Stimulated activated CD4-positive, alpha-beta T cell treated with anti-CD3 and anti-CD28 coated beads, Interleukin-2, amount 100 ng/mL, for 24 hours (primary cell): ENCODE measurements at regions not wholly inside any gene's neighbourhood (a gene's known extent, or its start where the extent isn't known, plus 50 kb on each side); places are given as distances from the start of the nearest gene placed in this dataset.
"Not testable (repeated sequence)": the region's sequence is repeated elsewhere in the genome, so short reads cannot be mapped to it uniquely, and the experiment has no call there.

Experiments used
- DNase-seq, 2 donors: peaks; one replicate each; pipeline ENCODE4 v3.0.0-alpha.2; 2020

DNA sequence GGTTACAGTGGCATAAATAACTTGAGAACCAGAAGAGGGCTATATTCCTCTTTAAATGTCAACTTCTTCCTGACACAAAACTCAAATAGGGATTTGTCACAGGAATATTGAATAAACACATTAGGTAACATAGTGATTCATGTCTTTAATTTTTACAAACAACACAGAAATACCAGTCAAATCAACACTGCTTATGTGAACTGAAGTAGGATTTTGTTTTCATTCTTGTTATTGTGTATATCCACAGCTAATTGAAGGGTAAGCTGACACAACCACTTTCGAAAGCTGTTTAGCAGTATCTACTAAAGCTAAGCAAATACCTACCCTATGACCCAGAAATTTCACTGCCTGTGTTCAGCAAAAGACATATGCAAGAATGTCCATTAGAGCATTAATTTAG lies 120.4 kb upstream of the EOLA2 start:
- no peak for DNase-seq

DNA sequence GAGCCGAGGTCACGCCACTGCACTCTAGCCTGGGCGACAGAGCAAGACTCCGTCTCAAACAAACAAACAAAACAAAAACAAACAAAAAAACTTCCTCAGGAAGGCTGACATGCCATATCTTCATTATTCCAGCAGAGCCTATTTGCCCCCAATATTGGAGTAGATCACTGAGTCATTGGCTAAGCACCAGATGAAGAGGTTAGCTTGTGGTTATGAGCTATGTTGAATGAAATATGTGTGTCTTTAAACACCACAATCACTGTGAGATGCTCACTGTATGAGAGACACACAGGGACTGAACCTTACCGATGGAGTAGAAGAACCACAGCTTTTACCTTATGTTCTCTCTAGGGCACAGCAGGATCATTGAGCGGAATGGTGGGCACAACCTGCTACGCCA lies 122.1 kb upstream of the EOLA2 start:
- DNase-seq: no peak

DNA sequence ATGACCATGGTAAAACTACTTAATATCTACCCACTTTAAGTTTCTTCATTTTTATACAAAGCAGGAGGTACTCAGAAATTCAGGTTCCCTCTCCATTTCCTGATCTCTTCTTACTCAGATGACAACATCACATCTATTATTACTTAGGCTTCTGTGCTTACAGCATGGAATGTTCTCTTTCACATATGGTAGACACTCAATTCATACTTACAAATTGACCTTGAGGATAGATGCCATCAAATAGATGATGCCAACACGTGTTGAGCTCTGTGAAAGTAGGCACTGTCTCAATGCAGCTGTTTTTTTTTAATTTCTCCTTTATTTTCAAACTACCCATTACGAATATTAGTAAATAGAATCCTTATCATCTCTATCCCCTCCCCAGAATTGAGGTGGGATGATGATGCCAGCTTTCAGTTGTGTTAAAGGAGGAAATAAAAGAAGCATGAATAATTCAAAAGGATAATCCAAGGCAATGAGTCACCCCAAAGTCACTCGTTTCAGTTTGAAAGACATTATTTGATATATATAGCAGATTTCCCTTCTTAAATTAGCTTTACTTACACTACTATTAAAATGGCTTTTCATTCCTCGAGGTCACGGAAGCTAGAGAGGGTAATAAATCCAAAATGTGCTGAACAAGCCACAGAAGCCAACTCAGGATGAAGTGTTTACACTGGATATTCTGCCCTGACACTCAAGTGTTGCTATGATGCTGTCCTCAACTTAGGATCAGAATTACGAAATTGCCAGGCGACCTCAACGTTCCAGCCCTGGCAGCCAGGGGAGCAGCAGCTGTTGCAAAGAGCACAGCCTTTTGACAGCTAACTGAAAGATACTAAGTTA lies 124.2 kb upstream of the EOLA2 start:
- no peak for DNase-seq

DNA sequence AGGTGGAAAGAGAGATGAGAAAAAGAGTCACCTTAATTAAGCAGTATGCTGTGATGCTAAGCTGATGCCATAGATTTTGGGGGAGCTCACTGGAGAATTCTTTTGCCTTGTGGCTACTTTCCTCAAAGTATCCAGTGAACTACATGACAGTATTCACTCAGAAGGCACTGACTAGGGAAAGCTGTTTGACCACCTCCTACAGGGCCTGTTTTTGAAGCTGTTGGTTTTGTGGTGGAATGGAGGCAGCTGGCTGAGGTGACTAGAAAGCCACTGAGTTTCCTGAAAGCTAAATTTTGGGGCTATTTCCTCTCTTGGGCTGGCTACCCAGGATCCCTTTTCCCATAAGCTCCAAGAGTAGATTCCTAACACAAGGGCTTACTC lies 124.8 kb upstream of the EOLA2 start:
- no peak for DNase-seq

DNA sequence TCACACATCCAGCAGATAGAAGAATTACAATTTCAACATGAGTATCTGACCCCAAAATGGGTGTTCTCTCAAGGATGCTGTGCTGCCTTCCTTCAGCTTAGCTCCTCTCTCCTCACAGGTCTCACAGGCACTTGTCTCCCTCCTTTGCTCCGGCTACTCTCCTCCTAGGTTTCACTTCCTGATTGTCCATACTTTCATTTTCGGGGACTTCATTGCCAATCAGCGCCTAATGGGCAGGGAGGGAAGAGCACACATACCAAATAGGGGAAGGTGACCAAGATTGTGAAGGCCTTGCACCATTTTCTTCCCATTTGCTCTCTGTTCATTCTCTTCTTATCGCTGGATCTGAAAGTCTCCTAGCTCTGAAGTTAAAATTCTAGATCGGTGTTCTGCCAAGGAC lies 125.4 kb upstream of the EOLA2 start:
- DNase-seq: no peak

- no peak for DNase-seq
Observed at GRCh38 chrX:150074175-150074574, 135.9 kb upstream of the EOLA2 start.

GRCh38 chrX:150080497-150080896 lies 142.2 kb upstream of the EOLA2 start:
- DNase-seq: no peak

DNA sequence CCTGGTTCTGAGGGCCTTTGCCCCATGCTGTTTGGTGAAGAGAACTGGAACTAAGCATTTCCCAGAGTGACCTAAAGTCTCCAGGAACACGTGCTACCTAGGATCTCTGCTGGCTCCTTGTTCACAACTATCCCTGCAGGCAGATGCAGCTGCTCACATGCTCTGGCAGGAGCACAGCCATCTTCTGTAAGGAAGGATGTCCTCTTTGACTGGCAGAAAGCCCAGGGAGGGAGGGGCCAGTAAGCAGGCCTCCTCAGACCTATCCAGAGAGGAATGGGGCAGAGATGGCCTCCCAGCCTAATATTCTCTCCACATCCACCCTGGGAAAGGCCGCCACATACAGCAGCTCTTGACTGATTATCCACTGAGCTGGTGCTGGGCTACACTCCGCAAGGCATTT lies 142.8 kb upstream of the EOLA2 start:
- no peak for DNase-seq

GRCh38 chrX:150084496-150085229 lies 146.4 kb upstream of the EOLA2 start:
- DNase-seq: no peak

- DNase-seq: no peak
Observed at GRCh38 chrX:150085881-150086280, 147.6 kb upstream of the EOLA2 start.

DNA sequence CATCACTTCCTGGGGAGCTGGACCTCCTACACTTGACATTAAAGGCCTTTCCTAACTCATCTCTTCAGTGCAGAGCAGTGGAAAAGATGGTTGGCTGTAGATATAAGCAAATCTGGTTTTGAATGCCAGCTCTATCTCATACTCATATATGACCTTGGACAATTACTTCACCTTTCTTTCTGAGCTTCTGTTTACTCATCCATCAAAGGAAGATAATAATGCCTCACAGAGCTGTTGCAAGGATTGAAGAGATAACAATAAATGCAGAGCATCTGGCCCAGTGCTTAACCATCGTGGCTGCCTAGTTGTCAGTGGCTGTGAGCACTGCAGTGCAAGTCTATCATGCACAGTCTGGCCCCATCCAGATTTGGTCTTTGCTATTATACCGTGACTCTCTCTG lies 148.1 kb upstream of the EOLA2 start:
- no peak for DNase-seq

DNA sequence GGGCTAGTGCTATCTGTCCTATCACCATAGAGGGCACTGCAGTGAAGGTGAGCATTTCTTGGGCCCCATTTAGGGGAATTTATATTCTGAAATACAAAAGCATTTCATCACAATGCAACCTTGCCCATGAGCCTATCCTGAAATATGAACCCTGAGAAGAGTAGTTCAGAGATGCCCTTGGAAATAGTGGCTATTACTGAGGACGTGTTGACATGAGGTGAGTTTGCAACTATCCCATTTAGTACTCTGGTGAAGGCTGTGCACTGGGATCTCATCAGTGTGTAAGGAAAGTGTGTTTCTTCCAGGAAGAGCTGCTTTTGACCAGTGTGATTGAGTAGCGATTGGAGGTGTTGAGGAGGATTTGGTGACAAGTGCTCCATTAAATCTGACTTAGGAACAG lies 149.3 kb upstream of the EOLA2 start:
- DNase-seq: no peak

GRCh38 chrX:150088042-150088441 lies 149.8 kb upstream of the EOLA2 start:
- DNase-seq: no peak

DNA sequence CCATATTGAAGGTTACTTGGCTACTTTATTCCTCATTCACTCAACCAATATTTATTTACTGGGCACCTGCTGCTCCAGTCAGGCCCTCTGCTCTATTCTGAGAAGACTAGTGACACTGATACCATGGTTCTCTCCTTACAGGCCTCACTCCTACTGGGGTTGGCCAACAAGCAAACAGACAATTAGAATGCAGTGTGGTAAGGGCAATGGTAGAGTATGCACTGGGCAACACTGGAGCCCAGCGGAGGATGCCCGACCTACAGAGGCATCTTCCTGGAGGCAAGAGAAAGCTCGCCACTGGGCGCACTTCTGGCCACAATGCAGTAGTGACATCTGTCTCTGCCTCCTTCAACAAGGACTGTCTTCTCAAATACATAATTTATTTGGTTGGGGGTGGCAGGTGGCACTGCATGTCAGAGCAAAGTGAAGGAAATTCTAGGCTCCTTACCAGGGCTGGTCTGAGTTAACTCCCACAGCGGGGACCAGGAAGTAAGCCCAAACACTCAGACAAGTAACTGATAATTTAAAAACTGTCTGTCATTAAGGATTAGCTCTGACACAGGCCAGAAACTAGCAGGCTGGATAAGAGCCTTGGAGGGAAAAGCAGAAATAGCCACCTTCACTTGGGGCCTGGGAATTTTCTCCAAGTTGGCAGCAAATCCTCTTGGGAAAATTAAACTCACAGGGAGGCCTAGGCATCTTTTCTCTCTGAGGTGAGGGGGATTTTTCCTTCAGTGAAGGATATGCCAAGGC lies 150.7 kb upstream of the EOLA2 start:
- no peak for DNase-seq

DNA sequence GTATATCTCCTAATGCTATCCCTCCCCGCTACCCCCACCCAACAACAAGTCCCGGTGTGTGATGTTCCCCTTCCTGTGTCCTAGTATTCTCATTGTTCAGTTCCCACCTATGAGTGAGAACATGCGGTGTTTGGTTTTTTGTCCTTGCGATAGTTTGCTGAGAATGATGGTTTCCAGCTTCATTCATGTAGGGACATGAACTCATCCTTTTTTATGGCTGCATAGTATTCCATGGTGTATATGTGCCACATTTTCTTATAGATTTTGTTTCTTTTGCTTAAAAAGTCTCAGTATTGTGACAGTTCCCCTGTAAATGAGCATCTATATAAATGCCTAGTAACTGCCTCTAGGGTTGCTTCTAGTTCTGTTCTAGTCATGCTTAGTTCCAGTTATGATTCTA lies 153.0 kb upstream of the EOLA2 start:
- not testable (repeated sequence) for DNase-seq

- no peak for DNase-seq
Observed at GRCh38 chrX:150092549-150092948, 154.3 kb upstream of the EOLA2 start.

DNA sequence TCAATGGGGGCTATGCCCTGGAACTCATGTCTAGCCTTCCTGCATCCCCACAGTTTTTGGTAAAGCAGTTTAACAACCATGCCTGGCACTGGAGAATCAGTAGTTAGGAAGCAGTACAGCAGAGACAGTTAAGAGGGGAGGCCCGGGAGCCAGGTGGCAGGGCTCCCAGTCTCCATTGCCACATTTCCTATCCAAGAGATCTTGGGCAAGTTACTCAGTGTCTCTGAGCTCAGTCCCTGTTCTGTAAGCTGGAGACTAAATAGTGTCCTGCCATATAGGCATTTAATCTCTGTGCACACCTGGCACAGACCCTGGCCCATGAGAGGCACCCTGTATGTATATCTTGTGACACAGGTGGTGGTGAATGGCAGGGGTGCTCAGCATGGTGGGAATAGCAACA lies 156.1 kb upstream of the EOLA2 start:
- no peak for DNase-seq

DNA sequence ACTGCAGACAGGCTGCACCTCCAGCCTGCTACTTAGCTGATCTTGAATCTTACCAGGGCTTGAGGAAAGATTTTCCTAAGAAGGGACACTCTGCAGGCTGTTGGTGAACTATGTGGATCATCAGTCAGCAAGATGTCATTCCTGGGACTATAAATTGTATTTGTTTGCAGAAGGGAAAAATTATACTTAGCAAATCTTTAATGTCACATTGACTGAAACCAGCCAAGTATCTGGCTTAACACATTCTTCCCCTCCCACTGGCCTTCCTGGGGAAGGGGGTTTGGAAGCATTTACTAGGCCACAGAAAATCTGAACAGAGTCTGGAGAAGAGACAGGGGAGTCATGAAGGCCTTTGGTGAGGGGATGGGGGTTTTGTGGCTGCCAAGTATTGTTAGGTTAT lies 156.7 kb upstream of the EOLA2 start:
- no peak for DNase-seq

DNA sequence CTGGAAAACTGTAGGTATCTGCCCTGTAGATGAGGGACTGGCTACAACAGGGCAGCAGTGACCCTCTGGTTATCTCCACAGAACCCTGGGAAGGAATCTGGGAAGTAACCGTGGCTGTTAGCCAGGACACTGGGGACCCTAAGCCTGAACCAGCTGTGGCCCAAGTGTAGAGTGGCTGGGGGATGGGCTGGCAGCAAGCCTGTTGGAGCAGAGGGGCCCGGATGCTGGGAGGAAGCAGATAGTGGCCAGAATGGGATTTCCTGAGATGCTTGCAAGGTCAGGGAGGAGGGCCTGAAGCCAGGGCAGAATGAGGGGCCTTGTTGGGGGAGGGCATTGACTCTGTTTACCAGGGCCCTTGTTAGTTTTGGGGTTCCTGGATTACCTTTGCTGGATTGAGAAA lies 161.0 kb upstream of the EOLA2 start:
- DNase-seq: no peak

DNA sequence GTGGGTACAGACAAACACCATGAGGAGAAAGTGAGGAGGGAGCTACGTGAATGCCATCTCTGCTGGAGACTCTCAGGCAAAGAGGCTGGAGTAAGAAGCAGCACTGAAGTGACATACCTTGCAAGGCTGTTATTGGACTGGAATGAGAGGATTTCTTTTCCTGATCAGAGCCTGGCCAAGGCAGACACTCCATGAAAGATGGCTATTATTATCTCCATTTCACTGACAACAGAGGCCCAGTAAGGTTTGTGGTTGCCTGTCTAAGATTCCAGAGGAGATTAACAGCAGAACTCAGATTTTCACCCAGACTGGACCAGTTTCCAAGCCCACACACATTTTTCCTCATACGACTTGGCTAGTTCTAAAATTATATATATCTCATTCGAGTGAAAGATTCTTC lies 162.0 kb upstream of the EOLA2 start:
- no peak for DNase-seq

DNA sequence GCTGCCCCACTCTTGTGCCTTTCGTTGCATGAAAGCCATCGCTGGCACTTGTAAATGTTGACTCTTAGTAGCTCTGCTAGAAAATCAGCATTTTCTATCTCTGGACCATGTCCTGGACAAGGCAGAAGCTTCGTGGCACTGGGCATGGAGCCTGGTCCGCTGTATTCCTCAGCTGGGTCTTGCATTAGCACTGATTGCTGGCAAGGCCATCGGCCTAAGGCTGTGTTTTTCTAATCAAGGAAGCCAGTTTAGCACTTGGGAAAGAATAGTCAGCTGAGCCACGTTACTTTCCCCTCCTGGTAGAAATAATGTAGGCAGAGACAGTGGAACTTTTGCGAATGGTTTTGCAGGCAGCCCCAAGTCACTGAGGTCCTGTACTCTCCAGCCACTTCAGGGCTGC lies 180.2 kb upstream of the EOLA2 start:
- DNase-seq: no peak

DNA sequence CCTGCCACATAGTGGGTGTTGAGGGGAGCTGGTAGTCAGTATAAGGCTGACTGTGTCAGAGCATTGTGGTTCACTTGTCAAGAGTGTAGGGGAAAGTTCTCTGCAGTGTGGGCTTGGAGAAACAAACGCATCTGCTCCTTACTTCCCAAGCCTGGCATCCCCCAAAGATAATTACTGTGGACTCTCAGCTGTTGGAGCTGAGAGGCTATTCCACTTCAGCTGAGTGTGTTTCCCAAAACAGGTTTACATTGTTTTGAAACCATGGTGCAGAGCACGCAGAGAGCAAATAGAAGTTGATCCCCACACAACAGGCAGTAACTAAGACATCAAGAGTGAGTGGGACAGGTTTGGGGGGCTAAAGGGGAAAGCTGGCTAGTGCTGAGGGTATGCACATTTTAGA lies 181.0 kb upstream of the EOLA2 start:
- DNase-seq: no peak

DNA sequence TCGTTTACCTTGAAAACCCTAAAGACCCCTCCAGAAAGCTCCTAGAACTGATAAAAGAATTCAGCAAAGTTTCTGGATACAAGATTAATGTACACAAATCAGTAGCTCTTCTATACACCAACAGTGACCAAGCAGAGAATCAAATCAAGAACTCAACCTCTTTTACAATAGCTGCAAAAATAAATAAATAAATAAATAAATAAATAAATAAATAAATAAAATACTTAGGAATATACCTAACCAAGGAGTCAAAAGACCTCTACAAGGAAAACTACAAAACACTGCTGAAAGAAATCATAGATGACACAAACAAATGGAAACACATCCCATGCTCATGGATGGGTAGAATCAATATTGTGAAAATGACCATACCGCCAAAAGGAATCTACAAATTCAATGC lies 186.8 kb upstream of the EOLA2 start:
- not testable (repeated sequence) for DNase-seq

DNA sequence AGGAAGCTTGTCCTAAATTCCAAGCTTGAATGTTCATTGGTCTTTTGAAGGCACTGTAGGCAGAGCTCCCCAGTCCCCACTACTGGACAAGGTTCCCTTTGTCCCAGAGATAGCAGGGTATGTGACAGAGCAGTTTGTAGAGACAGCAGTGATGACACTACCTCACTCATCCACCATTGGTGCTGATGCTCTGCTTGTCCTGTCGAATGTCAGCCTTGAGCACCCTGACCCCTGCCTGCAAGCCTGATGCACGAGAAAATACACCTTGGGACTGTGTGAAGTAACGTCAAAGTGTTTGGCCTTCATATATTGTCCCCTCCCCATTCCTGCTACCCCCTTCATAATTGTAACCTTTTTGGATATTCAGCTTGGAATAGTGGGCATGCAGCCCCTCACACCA lies 188.9 kb upstream of the EOLA2 start:
- DNase-seq: no peak
